ENCODE measurements at regions not wholly inside any gene's neighbourhood (a gene's known extent, or its start where the extent isn't known, plus 50 kb on each side); places are given as distances from the start of the nearest gene placed in this dataset.

- H3K27ac Mint-ChIP-seq (ENCODE audit: unreplicated experiment): no peak overlapping the region
Observed at GRCh38 chr6:95949985-95950384, 65.8 kb upstream of the FUT9 start.

GRCh38 chr6:95958686-95959085 is 57.1 kb upstream of the FUT9 start:
- Histone ChIP-seq H3K9me3 (ENCODE audit: insufficient read depth, low read depth, low read length) (no peaks in the 10 kb centered on the region), H3K4me2 (ENCODE audit: low read length) (no peak overlapping the region), H3K27me3 (ENCODE audit: insufficient read depth, low read length) (no peaks in the 10 kb centered on the region), H3K27ac (ENCODE audit: low read depth, low read length) (no peak overlapping the region), H3K4me3 (ENCODE audit: insufficient read depth, low read depth, low read length) (no peak overlapping the region), H3K4me1 (ENCODE audit: insufficient read depth, low read length) (no peaks in the 10 kb centered on the region), H3K79me2 (ENCODE audit: insufficient read depth, low read length) (no peaks in the 10 kb centered on the region), H2AFZ (ENCODE audit: low read depth, low read length) (no peak overlapping the region), H4K20me1 (ENCODE audit: insufficient read depth, low read length) (no peaks in the 10 kb centered on the region), H3K36me3 (ENCODE audit: insufficient read depth, low read length) (no peaks in the 10 kb centered on the region), H3K9ac (ENCODE audit: low read length) (no peak overlapping the region)
- TF ChIP-seq EZH2 (IDR thresholded peaks at IDR 0.05; ENCODE audit: insufficient read depth, low read length) (no peak), CTCF (IDR thresholded peaks at IDR 0.05; ENCODE audit: insufficient read depth, low read depth, low read length) (no peak)
- Mint-ChIP-seq H3K27me3 (ENCODE audit: low read depth, unreplicated experiment) (no peaks in the 10 kb centered on the region), H3K27ac (ENCODE audit: unreplicated experiment) (no peak overlapping the region), H3K4me3 (ENCODE audit: unreplicated experiment) (no peak overlapping the region), H3K36me3 (ENCODE audit: low read depth, unreplicated experiment) (no peaks in the 10 kb centered on the region), H3K9me3 (ENCODE audit: unreplicated experiment) (no peaks in the 10 kb centered on the region), H3K4me1 (ENCODE audit: low read depth, unreplicated experiment) (no peaks in the 10 kb centered on the region)
- FAIRE-seq (no peak), DNase-seq (ENCODE audit: low read depth) (no peak)

More at GRCh38 chr6:95949985-95950384, 65.8 kb upstream of the FUT9 start:
- Histone ChIP-seq H4K20me1 (ENCODE audit: insufficient read depth, low read length) (no peaks in the 10 kb centered on the region), H3K9me3 (ENCODE audit: insufficient read depth, low read depth, low read length) (no peaks in the 10 kb centered on the region), H3K4me1 (ENCODE audit: insufficient read depth, low read length) (no peaks in the 10 kb centered on the region), H3K79me2 (ENCODE audit: insufficient read depth, low read length) (no peaks in the 10 kb centered on the region), H2AFZ (ENCODE audit: low read depth, low read length) (no peak overlapping the region), H3K4me3 (ENCODE audit: insufficient read depth, low read depth, low read length) (no peak overlapping the region), H3K36me3 (ENCODE audit: insufficient read depth, low read length) (no peaks in the 10 kb centered on the region), H3K27me3 (ENCODE audit: insufficient read depth, low read length) (no peaks in the 10 kb centered on the region), H3K9ac (ENCODE audit: low read length) (no peak overlapping the region), H3K27ac (ENCODE audit: low read depth, low read length) (no peak overlapping the region), H3K4me2 (ENCODE audit: low read length) (no peak overlapping the region)
- Mint-ChIP-seq H3K4me3 (ENCODE audit: unreplicated experiment) (no peak overlapping the region), H3K9me3 (ENCODE audit: unreplicated experiment) (no peaks in the 10 kb centered on the region), H3K4me1 (ENCODE audit: low read depth, unreplicated experiment) (no peaks in the 10 kb centered on the region), H3K27me3 (ENCODE audit: low read depth, unreplicated experiment) (no peaks in the 10 kb centered on the region), H3K36me3 (ENCODE audit: low read depth, unreplicated experiment) (no peaks in the 10 kb centered on the region)
- no peak for TF ChIP-seq CTCF (IDR thresholded peaks at IDR 0.05; ENCODE audit: insufficient read depth, low read depth, low read length)
- TF ChIP-seq EZH2 (IDR thresholded peaks at IDR 0.05; ENCODE audit: insufficient read depth, low read length): no peak
- DNase-seq (ENCODE audit: low read depth) (no peak), FAIRE-seq (no peak)

DNA sequence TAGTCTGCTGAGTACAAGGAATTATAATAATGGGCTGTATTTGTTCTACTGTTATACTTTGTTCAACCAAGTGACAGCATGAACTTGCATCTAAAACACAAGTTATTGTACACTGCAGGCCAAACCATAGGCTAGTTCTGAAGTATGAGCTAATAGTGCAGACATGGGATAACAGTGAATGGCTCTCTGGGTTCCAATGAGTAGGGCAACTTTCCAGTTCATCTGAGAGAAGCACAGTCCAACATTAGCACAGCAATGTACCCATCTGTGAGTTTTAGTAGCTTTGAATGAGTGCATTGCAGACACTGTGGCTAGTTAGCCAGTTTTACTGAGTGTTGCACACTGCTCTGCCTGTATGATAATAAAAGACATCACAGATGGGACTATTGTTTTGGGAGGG is 56.5 kb upstream of the FUT9 start:
- H3K9ac ChIP-seq (ENCODE audit: low read length): no peak overlapping the region
- Mint-ChIP-seq H3K4me3 (ENCODE audit: unreplicated experiment) (no peak overlapping the region), H3K27me3 (ENCODE audit: low read depth, unreplicated experiment) (no peaks in the 10 kb centered on the region), H3K27ac (ENCODE audit: unreplicated experiment) (no peak overlapping the region), H3K4me1 (ENCODE audit: low read depth, unreplicated experiment) (no peaks in the 10 kb centered on the region), H3K36me3 (ENCODE audit: low read depth, unreplicated experiment) (no peaks in the 10 kb centered on the region), H3K9me3 (ENCODE audit: unreplicated experiment) (no peaks in the 10 kb centered on the region)
- H3K27ac ChIP-seq (ENCODE audit: low read depth, low read length): no peak overlapping the region
- no peak for FAIRE-seq
- H3K79me2 ChIP-seq (ENCODE audit: insufficient read depth, low read length): no peaks in the 10 kb centered on the region
- TF ChIP-seq CTCF (IDR thresholded peaks at IDR 0.05; ENCODE audit: insufficient read depth, low read depth, low read length) (no peak), EZH2 (IDR thresholded peaks at IDR 0.05; ENCODE audit: insufficient read depth, low read length) (no peak)
- no peaks in the 10 kb centered on the region for H3K27me3 ChIP-seq (ENCODE audit: insufficient read depth, low read length)
- H3K9me3 ChIP-seq (ENCODE audit: insufficient read depth, low read depth, low read length): no peaks in the 10 kb centered on the region
- no peak overlapping the region for H3K4me2 ChIP-seq (ENCODE audit: low read length)
- H2AFZ ChIP-seq (ENCODE audit: low read depth, low read length): no peak overlapping the region
- H4K20me1 ChIP-seq (ENCODE audit: insufficient read depth, low read length): no peaks in the 10 kb centered on the region
- no peaks in the 10 kb centered on the region for H3K36me3 ChIP-seq (ENCODE audit: insufficient read depth, low read length)
- H3K4me1 ChIP-seq (ENCODE audit: insufficient read depth, low read length): no peaks in the 10 kb centered on the region
- no peak for DNase-seq (ENCODE audit: low read depth)
- no peak overlapping the region for H3K4me3 ChIP-seq (ENCODE audit: insufficient read depth, low read depth, low read length)

All from astrocyte (in vitro differentiated cells and primary cell).